Activated CD4-positive, alpha-beta memory T cell treated with anti-CD3 and anti-CD28 coated beads for 36 hours (primary cell): ENCODE measurements at regions not wholly inside any gene's neighbourhood (a gene's known extent, or its start where the extent isn't known, plus 50 kb on each side); places are given as distances from the start of the nearest gene placed in this dataset.
"Not testable (repeated sequence)": the region's sequence is repeated elsewhere in the genome, so short reads cannot be mapped to it uniquely, and the experiment has no call there.

Experiments used
- CTCF ChIA-PET: fragments of 350-600 bp; sonication (Branson Sonifier 250); formaldehyde crosslinking; loops from one replicate; lab custom pipeline; 2021; ENCODE audit warnings: antibody characterized with exemption, inconsistent platforms; lab: Charles Lee
- POLR2A ChIA-PET: fragments of 350-600 bp; sonication (Branson Sonifier 250); formaldehyde crosslinking; loops from one replicate; lab custom pipeline; 2021; ENCODE audit warnings: antibody characterized with exemption; lab: Charles Lee
- DNase-seq: peaks from one replicate; pipeline ENCODE4 v3.0.0-alpha.2; 2020
- H3K27ac Mint-ChIP-seq: one replicate; pipeline ENCODE4 v1.8.0; 2021; ENCODE audit warnings: mixed read lengths
- H3K27me3 Mint-ChIP-seq: one replicate; pipeline ENCODE4 v1.8.0; 2021; ENCODE audit warnings: mixed read lengths
- H3K36me3 Mint-ChIP-seq: one replicate; pipeline ENCODE4 v1.8.0; 2021; ENCODE audit warnings: mixed read lengths
- H3K4me1 Mint-ChIP-seq: one replicate; pipeline ENCODE4 v1.8.0; 2021; ENCODE audit warnings: low read depth, mixed read lengths
- H3K4me3 Mint-ChIP-seq: one replicate; pipeline ENCODE4 v1.8.0; 2021; ENCODE audit warnings: mild to moderate bottlenecking, mixed read lengths
- H3K9me3 Mint-ChIP-seq: one replicate; pipeline ENCODE4 v1.8.0; 2021; ENCODE audit warnings: mixed read lengths
- intact Hi-C: fragments of 100-400 bp; cut with micrococcal nuclease; formaldehyde crosslinking; loops from one replicate; pipeline ENCODE4 v1.15.1; 2023

DNA sequence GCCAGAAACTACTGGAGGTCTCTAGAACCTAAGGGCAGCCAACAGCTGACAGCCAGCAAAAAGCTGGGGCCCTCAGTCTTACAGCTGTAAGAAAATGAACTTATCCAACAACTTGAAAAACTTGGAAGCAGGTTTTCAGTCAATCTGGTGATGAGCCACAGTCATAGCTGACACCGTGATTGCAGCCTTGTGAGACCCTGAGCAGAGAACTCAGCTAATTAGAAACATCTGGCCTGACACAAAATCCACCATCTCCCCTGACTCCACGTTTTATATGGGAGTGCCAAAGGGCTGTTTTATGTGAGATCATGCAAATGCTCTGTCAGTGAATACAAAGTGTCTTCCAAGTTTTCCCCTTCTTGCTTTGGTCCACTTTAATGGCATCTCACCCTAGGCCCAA lies 198.8 kb upstream of the DCAF8L1 start:
- Mint-ChIP-seq H3K27me3 (no peaks in the 10 kb centered on the region), H3K36me3 (no peaks in the 10 kb centered on the region), H3K4me3 (no peak overlapping the region), H3K9me3 (no peaks in the 10 kb centered on the region), H3K4me1 (no peaks in the 10 kb centered on the region), H3K27ac (no peak overlapping the region)
- ChIA-PET POLR2A (no interaction called here), CTCF (interaction anchor here (0.7 kb wide), 1 partner anchor 155 kb away, joined by 4 read pairs; no protein-coding TSS in a partner anchor)
- no peak for DNase-seq
- intact Hi-C loops: no loop called here

DNA sequence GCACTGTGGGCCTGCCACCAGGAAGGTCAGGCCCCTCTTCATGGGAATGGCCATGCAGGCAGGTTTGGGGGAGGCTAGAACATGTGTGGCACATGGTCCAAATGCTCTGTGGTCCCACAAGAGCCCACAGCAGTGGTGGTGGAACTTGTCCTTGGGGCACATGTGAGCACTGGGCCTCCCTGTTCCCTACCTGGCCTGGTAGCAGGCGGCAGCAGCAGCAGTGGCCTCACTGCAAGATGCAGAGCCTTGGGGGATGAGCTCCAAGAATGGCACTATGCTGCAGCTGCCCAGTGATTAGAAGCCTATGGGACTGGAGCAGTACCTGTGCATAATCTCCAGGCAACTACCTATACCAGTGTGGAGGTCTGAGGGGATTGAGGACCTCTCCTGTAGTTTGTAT lies 197.0 kb upstream of the DCAF8L1 start:
- Mint-ChIP-seq H3K9me3 (peaks cover 4% of the 10 kb centered on the region), H3K27ac (no peak overlapping the region), H3K4me3 (no peak overlapping the region), H3K27me3 (no peaks in the 10 kb centered on the region), H3K4me1 (no peaks in the 10 kb centered on the region), H3K36me3 (no peaks in the 10 kb centered on the region)
- POLR2A ChIA-PET: no interaction called here
- DNase-seq: no peak
- CTCF ChIA-PET: no interaction called here
- intact Hi-C loops: no loop called here

DNA sequence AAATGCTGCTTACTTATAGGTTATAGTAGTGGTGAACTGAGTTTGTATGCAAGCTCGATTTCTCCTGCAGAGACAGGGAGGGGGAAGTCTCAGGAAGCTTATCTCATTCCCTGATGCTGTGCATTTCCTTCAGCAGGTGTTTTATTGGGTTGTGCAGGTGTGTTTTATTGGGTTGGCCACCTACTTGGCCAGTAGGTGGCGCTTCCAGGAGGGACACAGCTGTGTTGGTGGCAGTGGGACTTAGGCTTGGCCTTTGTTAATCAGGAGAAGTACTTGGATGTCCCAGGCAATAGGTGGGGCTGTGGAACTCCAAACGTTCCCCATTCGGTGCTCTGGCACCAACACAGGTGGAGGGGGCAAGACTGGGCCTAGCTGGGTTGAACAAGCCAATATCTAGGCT lies 196.0 kb upstream of the DCAF8L1 start:
- H3K36me3 Mint-ChIP-seq: no peaks in the 10 kb centered on the region
- intact Hi-C loops: no loop called here
- peaks cover 6% of the 10 kb centered on the region for H3K9me3 Mint-ChIP-seq
- no peak overlapping the region for H3K27ac Mint-ChIP-seq
- POLR2A ChIA-PET: no interaction called here
- H3K4me3 Mint-ChIP-seq: no peak overlapping the region
- no peak for DNase-seq
- H3K27me3 Mint-ChIP-seq: no peaks in the 10 kb centered on the region
- H3K4me1 Mint-ChIP-seq: no peaks in the 10 kb centered on the region
- CTCF ChIA-PET: no interaction called here

DNA sequence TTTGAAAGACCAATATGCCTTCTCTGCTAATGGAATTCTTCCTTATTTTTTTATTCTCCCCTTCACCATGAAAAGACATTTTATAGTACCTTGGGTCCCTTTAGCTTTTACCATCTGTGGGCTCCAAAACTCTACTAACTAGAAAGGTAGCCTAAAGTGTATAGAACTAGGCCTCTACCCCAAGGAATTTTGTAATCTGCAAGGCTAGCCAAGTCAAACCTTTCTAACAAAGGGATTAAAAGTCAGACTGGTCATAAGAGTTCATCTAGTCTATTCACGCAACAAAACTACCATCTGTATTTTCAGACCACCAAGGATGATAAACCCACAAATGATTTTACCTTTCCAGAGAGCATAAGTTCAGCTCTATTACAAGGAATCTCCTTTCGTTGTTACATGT lies 189.5 kb upstream of the DCAF8L1 start:
- no peak for DNase-seq
- H3K27me3 Mint-ChIP-seq: no peaks in the 10 kb centered on the region
- no peaks in the 10 kb centered on the region for H3K4me1 Mint-ChIP-seq
- ChIA-PET CTCF (no interaction called here), POLR2A (no interaction called here)
- H3K9me3 Mint-ChIP-seq: peaks cover 6% of the 10 kb centered on the region
- intact Hi-C loops: no loop called here
- no peaks in the 10 kb centered on the region for H3K36me3 Mint-ChIP-seq
- no peak overlapping the region for H3K4me3 Mint-ChIP-seq
- H3K27ac Mint-ChIP-seq: no peak overlapping the region

DNA sequence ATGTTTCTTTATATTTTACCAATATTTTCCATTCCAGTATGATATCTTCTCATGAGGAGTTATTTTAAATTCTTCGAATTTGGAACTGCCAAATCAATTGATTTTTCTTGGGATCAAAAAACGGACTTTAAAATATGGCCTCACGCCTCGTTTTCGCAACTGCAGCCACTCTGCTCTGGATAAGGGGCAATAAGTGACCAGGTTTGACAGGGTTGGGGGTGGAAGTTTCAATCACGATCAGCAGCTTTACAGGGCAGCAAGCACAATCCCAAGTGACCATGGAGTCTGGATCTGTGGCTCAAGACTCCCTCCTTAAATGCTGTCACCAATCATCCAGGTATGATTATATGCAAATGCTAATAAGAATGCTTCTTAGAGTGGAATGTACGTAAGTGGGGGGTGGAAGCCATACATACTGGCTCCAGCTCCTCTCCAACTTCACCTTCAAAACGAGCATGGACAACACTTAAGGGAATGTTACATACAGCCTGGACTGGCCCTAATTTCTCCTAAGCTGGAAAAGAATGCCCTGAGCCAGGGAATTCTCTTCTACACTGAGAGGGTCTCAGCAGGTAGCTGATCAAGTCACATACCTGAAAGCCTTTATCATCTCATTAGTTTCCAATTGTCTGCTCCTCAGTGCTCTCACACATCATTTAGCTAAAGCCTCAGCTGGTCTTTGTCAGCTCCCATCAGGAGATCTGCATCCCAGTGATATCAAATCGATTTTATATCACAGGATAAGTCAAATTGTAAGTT lies 176.9 kb upstream of the DCAF8L1 start:
- Mint-ChIP-seq H3K36me3 (no peaks in the 10 kb centered on the region), H3K27ac (no peak overlapping the region), H3K4me1 (no peaks in the 10 kb centered on the region), H3K9me3 (no peaks in the 10 kb centered on the region), H3K27me3 (no peaks in the 10 kb centered on the region), H3K4me3 (no peak overlapping the region)
- POLR2A ChIA-PET: no interaction called here
- intact Hi-C loops: no loop called here
- DNase-seq: no peak
- CTCF ChIA-PET: no interaction called here

DNA sequence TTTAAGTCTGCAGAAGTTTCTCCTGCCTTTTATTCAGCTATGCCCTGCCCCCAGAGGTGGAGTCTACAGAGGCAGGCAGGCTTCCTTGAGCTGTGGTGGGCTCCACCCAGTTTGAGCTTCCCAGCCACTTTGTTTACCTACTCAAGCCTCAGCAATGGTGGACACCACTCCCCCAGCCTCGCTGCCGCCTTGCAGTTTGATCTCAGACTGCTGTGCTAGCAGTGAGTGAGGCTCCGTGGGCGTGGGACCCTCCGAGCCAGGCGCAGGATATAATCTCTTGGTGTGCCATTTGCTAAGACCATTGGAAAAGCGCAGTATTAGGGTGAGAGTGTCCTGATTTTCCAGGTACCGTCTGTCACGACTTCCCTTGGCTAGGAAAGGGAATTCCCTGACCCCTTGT lies 171.0 kb upstream of the DCAF8L1 start:
- H3K9me3 Mint-ChIP-seq, H3K27me3 Mint-ChIP-seq, DNase-seq, H3K27ac Mint-ChIP-seq, POLR2A ChIA-PET, H3K4me3 Mint-ChIP-seq, H3K36me3 Mint-ChIP-seq, intact Hi-C loops, CTCF ChIA-PET, H3K4me1 Mint-ChIP-seq: not testable (repeated sequence)

DNA sequence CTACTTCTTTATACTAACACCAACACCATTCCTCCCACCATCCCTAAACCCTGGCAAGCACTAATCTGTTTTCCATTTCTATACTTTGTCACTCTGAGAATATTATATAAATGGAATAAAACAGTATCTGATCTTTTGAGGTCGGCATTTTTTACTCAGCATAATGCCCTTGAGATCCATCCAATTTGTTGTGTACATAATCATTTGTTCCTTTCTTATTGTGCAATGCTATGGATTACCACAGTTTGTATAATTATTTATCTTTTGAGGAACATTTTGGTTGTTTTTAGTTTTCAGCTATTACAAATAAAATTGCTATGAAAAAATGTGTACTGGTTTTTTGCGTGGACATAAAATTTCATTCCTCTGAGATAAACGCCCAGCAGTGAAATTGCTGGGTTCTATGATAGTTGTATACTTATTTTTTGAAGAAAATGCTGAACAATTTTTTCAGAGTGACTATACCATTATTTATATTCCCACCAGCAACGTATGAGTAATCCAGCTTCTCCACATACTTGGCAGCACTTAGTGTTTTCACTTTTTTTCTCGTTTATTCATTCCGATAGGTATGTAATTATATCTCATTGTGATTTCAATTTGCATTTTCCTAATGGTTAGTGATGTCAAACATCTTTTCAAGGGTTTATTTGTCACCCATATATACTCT lies 154.3 kb upstream of the DCAF8L1 start:
- intact Hi-C loops: no loop called here
- POLR2A ChIA-PET: no interaction called here
- Mint-ChIP-seq H3K4me1 (no peaks in the 10 kb centered on the region), H3K27me3 (no peaks in the 10 kb centered on the region), H3K27ac (no peak overlapping the region), H3K9me3 (no peaks in the 10 kb centered on the region), H3K4me3 (no peak overlapping the region), H3K36me3 (no peaks in the 10 kb centered on the region)
- no peak for DNase-seq
- CTCF ChIA-PET: no interaction called here

DNA sequence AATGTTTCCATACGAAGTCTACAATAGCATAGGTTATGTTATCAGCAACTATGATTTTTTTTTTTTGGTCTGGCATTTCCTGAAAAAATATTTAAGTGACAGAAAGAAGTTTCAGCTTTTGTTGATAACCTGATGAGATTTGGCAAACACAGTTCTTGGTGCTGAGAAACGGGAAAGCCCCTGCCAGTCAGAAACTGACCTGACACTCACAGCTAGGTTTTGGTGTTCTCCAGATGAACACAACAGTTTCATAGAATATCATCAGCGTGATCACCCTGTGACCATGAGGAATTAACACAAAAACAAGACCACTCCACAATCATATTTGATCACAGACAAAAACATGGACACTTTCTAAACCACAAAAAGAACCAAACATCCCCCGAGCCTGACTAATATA lies 152.5 kb upstream of the DCAF8L1 start:
- CTCF ChIA-PET: no interaction called here
- POLR2A ChIA-PET: no interaction called here
- DNase-seq: no peak
- H3K36me3 Mint-ChIP-seq: no peaks in the 10 kb centered on the region
- H3K27me3 Mint-ChIP-seq: no peaks in the 10 kb centered on the region
- intact Hi-C loops: no loop called here
- H3K27ac Mint-ChIP-seq: no peak overlapping the region
- no peaks in the 10 kb centered on the region for H3K9me3 Mint-ChIP-seq
- H3K4me3 Mint-ChIP-seq: no peak overlapping the region
- no peaks in the 10 kb centered on the region for H3K4me1 Mint-ChIP-seq

DNA sequence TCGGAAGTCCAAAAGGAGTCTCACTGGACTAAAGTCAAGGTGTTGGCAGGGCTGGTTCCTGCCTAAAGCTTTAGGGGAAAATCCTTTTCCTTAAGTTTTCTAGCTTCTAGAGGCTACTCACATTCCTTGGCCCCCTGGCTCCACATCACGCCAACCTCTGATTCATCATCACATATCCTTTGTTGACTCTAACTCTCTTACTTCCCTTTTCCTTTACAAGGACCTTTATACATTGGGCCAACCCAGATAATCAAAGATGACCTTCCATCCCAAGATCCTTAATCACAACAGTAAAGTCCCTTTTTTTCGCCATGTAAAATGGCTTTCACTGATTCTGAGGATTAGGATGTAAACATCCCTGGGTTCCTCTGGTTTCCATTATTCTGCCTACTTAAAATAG lies 146.4 kb upstream of the DCAF8L1 start:
- Mint-ChIP-seq H3K4me3 (no peak overlapping the region), H3K4me1 (no peaks in the 10 kb centered on the region), H3K36me3 (no peaks in the 10 kb centered on the region), H3K9me3 (peaks cover 2% of the 10 kb centered on the region), H3K27me3 (no peaks in the 10 kb centered on the region), H3K27ac (no peak overlapping the region)
- ChIA-PET POLR2A (no interaction called here), CTCF (no interaction called here)
- DNase-seq: no peak
- intact Hi-C loops: no loop called here

DNA sequence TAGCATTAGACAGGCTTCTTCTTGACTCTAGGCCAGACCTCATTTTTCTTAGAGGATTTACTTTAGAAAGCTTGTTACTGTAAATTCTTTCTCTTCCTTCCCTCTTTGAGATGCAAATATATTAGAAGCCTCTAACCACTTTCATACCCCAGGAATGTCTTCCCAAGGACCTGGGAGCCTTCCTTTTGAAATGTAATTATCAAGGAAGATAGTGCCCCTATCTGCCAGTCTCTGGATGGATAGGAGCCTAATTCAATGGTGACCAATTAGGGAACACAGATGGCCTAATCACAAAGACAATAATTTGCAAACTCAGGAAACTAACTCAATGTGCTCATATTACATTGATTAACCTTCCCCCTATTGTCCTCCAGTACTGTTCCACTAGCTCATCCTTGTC lies 145.6 kb upstream of the DCAF8L1 start:
- H3K27ac Mint-ChIP-seq: no peak overlapping the region
- CTCF ChIA-PET: interaction anchor here (0.7 kb wide), 1 partner anchor 14 kb away, joined by 3 read pairs; no protein-coding TSS in a partner anchor

DNA sequence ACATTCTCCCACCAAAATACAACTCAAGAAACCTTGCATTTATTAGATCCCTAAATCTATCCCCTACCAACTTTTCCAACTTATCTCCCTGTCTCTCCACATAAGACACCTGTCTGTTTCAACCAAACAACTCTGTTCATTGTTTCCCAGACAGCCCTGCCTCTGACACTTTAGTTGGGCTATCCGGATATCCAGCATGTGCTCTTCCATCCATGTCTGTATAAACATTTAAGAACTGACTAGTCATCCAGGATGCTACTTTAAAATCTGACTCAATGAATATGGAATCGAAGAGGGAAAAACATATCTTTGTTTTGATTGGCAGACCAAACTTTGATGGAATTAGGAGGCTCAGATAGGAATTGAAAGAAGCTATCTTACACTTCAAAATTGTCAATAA lies 143.2 kb upstream of the DCAF8L1 start:
- CTCF ChIA-PET: no interaction called here

More for the DNA sequence above, 145.6 kb upstream of the DCAF8L1 start:
- POLR2A ChIA-PET: no interaction called here
- Mint-ChIP-seq H3K4me1 (no peaks in the 10 kb centered on the region), H3K36me3 (no peaks in the 10 kb centered on the region), H3K27me3 (no peaks in the 10 kb centered on the region), H3K9me3 (peaks cover 2% of the 10 kb centered on the region), H3K4me3 (no peak overlapping the region)
- intact Hi-C loops: no loop called here
- DNase-seq: no peak

DNA sequence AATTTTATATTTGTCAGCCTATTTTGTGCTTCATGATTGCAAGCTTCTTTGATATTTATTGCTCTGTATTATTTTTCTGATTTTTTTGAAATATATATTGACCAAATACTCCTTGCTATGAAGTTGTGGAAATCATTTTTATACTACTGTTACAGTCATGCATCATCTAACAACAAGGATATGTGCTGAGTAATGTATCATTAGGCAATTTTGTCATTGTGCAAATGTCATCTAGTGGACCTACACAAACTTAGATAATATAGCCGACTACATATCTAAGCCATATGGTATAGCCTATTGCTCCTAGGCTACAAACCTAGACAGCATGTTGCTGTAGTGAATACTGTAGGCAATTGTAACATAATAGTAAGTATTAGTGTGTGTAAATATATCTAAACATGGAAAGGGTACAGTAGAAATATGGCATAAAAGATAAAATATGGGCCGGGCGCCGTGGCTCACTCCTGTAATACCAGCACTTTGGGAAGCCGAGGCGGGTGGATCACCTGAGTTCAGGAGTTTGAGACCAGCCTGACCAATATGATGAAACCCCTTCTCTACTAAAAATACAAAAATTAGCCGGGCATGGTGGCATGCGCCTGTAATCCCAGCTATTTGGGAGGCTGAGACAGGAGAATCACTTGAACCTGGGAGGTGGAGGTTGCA lies 139.5 kb upstream of the DCAF8L1 start:
- intact Hi-C loops, POLR2A ChIA-PET, H3K9me3 Mint-ChIP-seq, H3K4me1 Mint-ChIP-seq, H3K36me3 Mint-ChIP-seq, H3K4me3 Mint-ChIP-seq, CTCF ChIA-PET, H3K27me3 Mint-ChIP-seq, H3K27ac Mint-ChIP-seq, DNase-seq: not testable (repeated sequence)

More for the DNA sequence above, 143.2 kb upstream of the DCAF8L1 start:
- no peak for DNase-seq
- POLR2A ChIA-PET: no interaction called here
- H3K9me3 Mint-ChIP-seq: peaks cover 2% of the 10 kb centered on the region
- no peaks in the 10 kb centered on the region for H3K4me1 Mint-ChIP-seq
- H3K27me3 Mint-ChIP-seq: no peaks in the 10 kb centered on the region
- H3K36me3 Mint-ChIP-seq: no peaks in the 10 kb centered on the region
- H3K4me3 Mint-ChIP-seq: no peak overlapping the region
- H3K27ac Mint-ChIP-seq: no peak overlapping the region
- intact Hi-C loops: no loop called here
